ENCODE measurements at regions not wholly inside any gene's neighbourhood (a gene's known extent, or its start where the extent isn't known, plus 50 kb on each side); places are given as distances from the start of the nearest gene placed in this dataset.

- no peak overlapping the region for H3K4me3 ChIP-seq
- H3K9me3 ChIP-seq = no peaks in the 10 kb centered on the region
- H3K4me1 ChIP-seq = no peaks in the 10 kb centered on the region
- H3K27me3 ChIP-seq = no peaks in the 10 kb centered on the region
- intact Hi-C loops (cut with DNase I; ENCODE audit: low total_unique reads) = no loop called here
- TF ChIP-seq CTCF (IDR thresholded peaks at IDR 0.05) (no peak), POLR2A (IDR thresholded peaks at IDR 0.05) (no peak)
- no peak overlapping the region for H3K27ac ChIP-seq
- no peaks in the 10 kb centered on the region for H3K36me3 ChIP-seq
- no peak for DNase-seq
Observed at GRCh38 chr11:37353192-37353591, 755.2 kb upstream of the RAG2 start.

GRCh38 chr11:37352485-37352884 is 754.4 kb upstream of the RAG2 start:
- Histone ChIP-seq H3K36me3 (no peaks in the 10 kb centered on the region), H3K27ac (no peak overlapping the region), H3K9me3 (no peaks in the 10 kb centered on the region), H3K27me3 (no peaks in the 10 kb centered on the region), H3K4me3 (no peak overlapping the region), H3K4me1 (no peaks in the 10 kb centered on the region)
- intact Hi-C loops (cut with DNase I; ENCODE audit: low total_unique reads) = no loop called here
- TF ChIP-seq POLR2A (IDR thresholded peaks at IDR 0.05) (no peak), CTCF (IDR thresholded peaks at IDR 0.05) (no peak)
- DNase-seq = no peak

GRCh38 chr11:37343290-37343689 is 745.3 kb upstream of the RAG2 start:
- no peak for DNase-seq
- Histone ChIP-seq H3K9me3 (no peaks in the 10 kb centered on the region), H3K27me3 (no peaks in the 10 kb centered on the region), H3K4me3 (no peak overlapping the region), H3K36me3 (no peaks in the 10 kb centered on the region), H3K4me1 (no peaks in the 10 kb centered on the region), H3K27ac (no peak overlapping the region)
- TF ChIP-seq CTCF (IDR thresholded peaks at IDR 0.05) = no peak
- TF ChIP-seq POLR2A (IDR thresholded peaks at IDR 0.05) = no peak
- intact Hi-C loops (cut with DNase I; ENCODE audit: low total_unique reads) = no loop called here

GRCh38 chr11:37336401-37336800 is 738.4 kb upstream of the RAG2 start:
- no peak for DNase-seq
- intact Hi-C loops (cut with DNase I; ENCODE audit: low total_unique reads) = no loop called here
- TF ChIP-seq POLR2A (IDR thresholded peaks at IDR 0.05) = no peak
- no peak for TF ChIP-seq CTCF (IDR thresholded peaks at IDR 0.05)
- H3K4me3 ChIP-seq = no peak overlapping the region
- H3K36me3 ChIP-seq = no peaks in the 10 kb centered on the region
- H3K9me3 ChIP-seq = no peaks in the 10 kb centered on the region
- no peak overlapping the region for H3K27ac ChIP-seq
- no peaks in the 10 kb centered on the region for H3K27me3 ChIP-seq
- no peaks in the 10 kb centered on the region for H3K4me1 ChIP-seq

- Histone ChIP-seq H3K27ac (no peak overlapping the region), H3K27me3 (no peaks in the 10 kb centered on the region), H3K9me3 (no peaks in the 10 kb centered on the region), H3K36me3 (no peaks in the 10 kb centered on the region), H3K4me1 (no peaks in the 10 kb centered on the region), H3K4me3 (no peak overlapping the region)
- no peak for DNase-seq
- TF ChIP-seq POLR2A (IDR thresholded peaks at IDR 0.05) = no peak
- no peak for TF ChIP-seq CTCF (IDR thresholded peaks at IDR 0.05)
- intact Hi-C loops (cut with DNase I; ENCODE audit: low total_unique reads) = no loop called here
Observed at GRCh38 chr11:37333345-37333744, 735.3 kb upstream of the RAG2 start.

Data from uterus (tissue), 3 donors.